Ishikawa (cell line): ENCODE measurements at regions not wholly inside any gene's neighbourhood (a gene's known extent, or its start where the extent isn't known, plus 50 kb on each side); places are given as distances from the start of the nearest gene placed in this dataset.

Experiments used
- CEBPB ChIP-seq: IDR thresholded peaks from 2 replicates; pipeline ENCODE4 v1.6.1; 2012
- EGR1 ChIP-seq: IDR thresholded peaks from 2 replicates; pipeline ENCODE4 v1.6.1; 2012
- EP300 ChIP-seq: IDR thresholded peaks from 2 replicates; pipeline ENCODE4 v1.6.1; 2012; ENCODE audit warnings: borderline replicate concordance
- MAX ChIP-seq: IDR thresholded peaks from 2 replicates; pipeline ENCODE4 v1.6.1; 2012
- NFIC ChIP-seq: IDR thresholded peaks from 2 replicates; pipeline ENCODE4 v1.6.1; 2012
- RAD21 ChIP-seq: IDR thresholded peaks from 2 replicates; pipeline ENCODE4 v1.6.1; 2012; ENCODE audit warnings: low read depth
- REST ChIP-seq: IDR thresholded peaks from 2 replicates; pipeline ENCODE4 v1.6.1; 2012; ENCODE audit warnings: low read depth, mild to moderate bottlenecking
- TAF1 ChIP-seq: IDR thresholded peaks from 2 replicates; pipeline ENCODE4 v1.6.1; 2012; ENCODE audit warnings: low read depth, mild to moderate bottlenecking
- USF1 ChIP-seq: IDR thresholded peaks from 2 replicates; pipeline ENCODE4 v1.6.1; 2012
- YY1 ChIP-seq: IDR thresholded peaks from 2 replicates; pipeline ENCODE4 v1.6.1; 2012; ENCODE audit warnings: low read depth
- ZBTB7A ChIP-seq: IDR thresholded peaks from 2 replicates; pipeline ENCODE4 v1.6.1; 2012; ENCODE audit warnings: low read depth

GRCh38 chr13:88000787-88001186 lies 329.6 kb downstream of the SLITRK5 start:
- TF ChIP-seq MAX: no peak
- TF ChIP-seq TAF1: no peak
- no peak for TF ChIP-seq USF1
- TF ChIP-seq NFIC: no peak
- TF ChIP-seq REST: peak; percentile 67
- peak; percentile 65 for TF ChIP-seq YY1
- no peak for TF ChIP-seq ZBTB7A
- peak; percentile 37; the same call in 1 of the 2 replicates for TF ChIP-seq EP300
- TF ChIP-seq CEBPB: no peak
- no peak for TF ChIP-seq EGR1
- TF ChIP-seq RAD21: no peak
